Bronchial epithelial cell (primary cell): ENCODE measurements at regions not wholly inside any gene's neighbourhood (a gene's known extent, or its start where the extent isn't known, plus 50 kb on each side); places are given as distances from the start of the nearest gene placed in this dataset.

Experiments used
- DNase-seq: peaks from one replicate; pipeline ENCODE4 v3.0.0-alpha.2; 2010; ENCODE audit warnings: low read depth
- FAIRE-seq: peaks from 2 replicates; lab custom pipeline; 2011; peaks lifted over from hg19 to GRCh38; lab: Jason Lieb, UNC
- H3K27me3 ChIP-seq: 2 replicates; pipeline ENCODE4 v1.5.1; 2011; ENCODE audit warnings: low read length; ENCODE audit not compliant: control insufficient read depth, insufficient read depth
- H3K36me3 ChIP-seq: 2 replicates; pipeline ENCODE4 v1.5.1; 2011; ENCODE audit warnings: low read length; ENCODE audit not compliant: control insufficient read depth, insufficient read depth
- H3K4me3 ChIP-seq: 2 replicates; pipeline ENCODE4 v1.5.1; 2011; ENCODE audit warnings: mild to moderate bottlenecking, low read depth, low read length, control low read depth
- TF ChIP-seq, protein P1 (sequence below): IDR thresholded peaks from 2 replicates; pipeline ENCODE4 v1.5.1; 2011; ENCODE audit warnings: mild to moderate bottlenecking, moderate library complexity, low read length, control low read depth, inconsistent platforms; ENCODE audit not compliant: insufficient read depth, severe bottlenecking

DNA sequence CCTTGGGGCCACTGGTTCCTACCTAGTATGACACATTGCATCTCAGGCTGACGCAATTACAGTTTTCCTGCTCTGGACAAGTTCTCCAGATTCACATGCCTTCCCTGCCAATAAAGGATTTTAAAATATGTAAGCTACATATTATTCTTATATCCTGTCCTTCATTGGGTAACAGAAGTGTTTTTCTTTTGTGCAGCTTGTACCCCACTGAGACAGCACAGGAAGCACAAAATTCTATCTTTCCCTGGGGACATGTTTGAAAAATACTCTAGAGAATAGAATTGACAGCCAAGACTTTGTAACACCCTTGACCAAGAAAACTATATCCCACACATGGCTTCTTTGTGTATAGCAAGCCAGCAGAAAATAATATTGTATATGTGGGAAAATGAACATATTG, 456.8 kb downstream of the MAFB start:
- TF ChIP-seq, protein P1, sequence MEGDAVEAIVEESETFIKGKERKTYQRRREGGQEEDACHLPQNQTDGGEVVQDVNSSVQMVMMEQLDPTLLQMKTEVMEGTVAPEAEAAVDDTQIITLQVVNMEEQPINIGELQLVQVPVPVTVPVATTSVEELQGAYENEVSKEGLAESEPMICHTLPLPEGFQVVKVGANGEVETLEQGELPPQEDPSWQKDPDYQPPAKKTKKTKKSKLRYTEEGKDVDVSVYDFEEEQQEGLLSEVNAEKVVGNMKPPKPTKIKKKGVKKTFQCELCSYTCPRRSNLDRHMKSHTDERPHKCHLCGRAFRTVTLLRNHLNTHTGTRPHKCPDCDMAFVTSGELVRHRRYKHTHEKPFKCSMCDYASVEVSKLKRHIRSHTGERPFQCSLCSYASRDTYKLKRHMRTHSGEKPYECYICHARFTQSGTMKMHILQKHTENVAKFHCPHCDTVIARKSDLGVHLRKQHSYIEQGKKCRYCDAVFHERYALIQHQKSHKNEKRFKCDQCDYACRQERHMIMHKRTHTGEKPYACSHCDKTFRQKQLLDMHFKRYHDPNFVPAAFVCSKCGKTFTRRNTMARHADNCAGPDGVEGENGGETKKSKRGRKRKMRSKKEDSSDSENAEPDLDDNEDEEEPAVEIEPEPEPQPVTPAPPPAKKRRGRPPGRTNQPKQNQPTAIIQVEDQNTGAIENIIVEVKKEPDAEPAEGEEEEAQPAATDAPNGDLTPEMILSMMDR = no peak
- H3K27me3 ChIP-seq = no peaks in the 10 kb centered on the region
- no peak overlapping the region for H3K4me3 ChIP-seq
- DNase-seq (no peak), FAIRE-seq (no peak)
- H3K36me3 ChIP-seq = no peaks in the 10 kb centered on the region

DNA sequence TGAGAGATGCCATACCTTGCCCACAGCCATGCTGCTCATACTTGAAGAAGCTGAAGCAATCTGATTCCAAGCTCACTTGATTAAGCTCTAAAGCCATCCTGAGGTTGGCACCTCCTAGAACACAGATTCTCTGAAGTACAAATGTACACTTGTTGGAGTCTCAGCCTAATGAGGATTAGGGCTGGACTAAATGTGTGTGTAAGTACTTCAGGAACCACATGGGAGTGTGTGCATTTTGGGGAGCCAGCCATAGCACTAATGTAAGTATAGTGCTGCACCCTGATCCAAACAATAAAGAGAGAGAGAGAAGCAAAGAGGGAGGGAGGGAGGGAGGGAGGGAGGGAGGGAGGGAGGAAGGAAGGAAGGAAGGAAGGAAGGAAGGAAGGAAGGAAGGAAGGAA, 458.6 kb downstream of the MAFB start:
- TF ChIP-seq, protein P1 = no peak
- Histone ChIP-seq H3K4me3 (no peak overlapping the region), H3K27me3 (no peaks in the 10 kb centered on the region), H3K36me3 (no peaks in the 10 kb centered on the region)
- no peak for DNase-seq
- no peak for FAIRE-seq

DNA sequence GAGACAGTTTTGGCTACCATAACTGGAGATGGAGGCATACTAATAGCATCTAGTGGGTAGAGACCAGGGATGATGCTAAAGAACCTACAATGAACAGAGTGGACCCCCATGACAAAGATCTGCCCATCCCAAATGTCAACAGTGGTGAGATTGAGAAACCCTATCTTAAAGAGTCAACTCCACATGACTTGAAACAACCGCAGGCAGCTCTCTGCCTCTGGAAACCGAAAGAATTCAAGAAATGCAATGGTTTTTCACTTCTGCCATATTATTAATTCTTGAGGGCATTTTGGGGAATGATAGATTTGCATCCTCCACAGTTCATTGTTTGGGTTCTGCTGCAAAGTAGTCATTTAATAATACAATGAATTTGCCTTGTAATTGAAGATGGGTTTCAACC, 463.4 kb downstream of the MAFB start:
- no peak overlapping the region for H3K4me3 ChIP-seq
- DNase-seq = no peak
- TF ChIP-seq, protein P1 = no peak
- FAIRE-seq = no peak
- H3K36me3 ChIP-seq = no peaks in the 10 kb centered on the region
- no peaks in the 10 kb centered on the region for H3K27me3 ChIP-seq

DNA sequence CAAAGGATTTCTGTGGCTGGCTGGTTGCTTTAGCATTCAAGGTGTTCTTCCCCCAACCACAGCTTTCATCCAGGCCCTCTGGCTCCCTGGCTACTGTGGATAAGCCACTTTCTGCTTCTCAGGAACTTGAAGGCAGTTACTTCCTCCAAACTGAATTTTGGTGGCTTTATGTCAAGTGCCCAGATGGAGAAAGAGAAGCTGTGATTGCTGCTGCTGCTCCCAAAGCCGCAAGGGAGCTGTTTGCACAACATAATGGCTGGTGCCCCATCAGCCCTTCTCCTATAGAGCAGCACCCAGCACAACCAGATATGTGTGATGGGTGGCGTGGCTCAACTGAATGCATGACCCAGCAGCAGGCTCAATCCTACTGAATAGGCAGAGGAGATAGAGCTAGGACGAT, 465.2 kb downstream of the MAFB start:
- no peak for DNase-seq
- H3K27me3 ChIP-seq = no peaks in the 10 kb centered on the region
- TF ChIP-seq, protein P1 = no peak
- no peak for FAIRE-seq
- no peaks in the 10 kb centered on the region for H3K36me3 ChIP-seq
- no peak overlapping the region for H3K4me3 ChIP-seq

DNA sequence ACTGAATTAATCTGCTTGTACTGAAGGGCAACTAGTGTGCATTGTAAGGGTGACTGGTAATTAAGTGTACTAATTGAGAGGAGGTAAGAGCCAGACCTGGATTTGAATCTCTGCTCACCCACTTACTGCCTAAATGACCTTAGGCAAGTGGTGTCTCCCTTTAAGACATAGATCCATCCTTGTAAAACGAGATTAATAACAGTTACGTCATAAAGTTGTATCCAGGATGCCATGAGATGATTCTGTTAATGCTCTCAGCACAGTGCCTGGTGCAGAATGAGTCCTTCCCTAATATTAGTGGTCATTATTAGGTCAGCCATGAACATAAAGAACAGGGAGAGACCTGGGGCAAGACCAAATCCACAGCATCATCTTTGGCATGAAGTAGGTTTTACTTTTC, 470.1 kb downstream of the MAFB start:
- FAIRE-seq = no peak
- H3K36me3 ChIP-seq = no peaks in the 10 kb centered on the region
- no peaks in the 10 kb centered on the region for H3K27me3 ChIP-seq
- DNase-seq = no peak
- TF ChIP-seq, protein P1 = no peak
- H3K4me3 ChIP-seq = no peak overlapping the region

DNA sequence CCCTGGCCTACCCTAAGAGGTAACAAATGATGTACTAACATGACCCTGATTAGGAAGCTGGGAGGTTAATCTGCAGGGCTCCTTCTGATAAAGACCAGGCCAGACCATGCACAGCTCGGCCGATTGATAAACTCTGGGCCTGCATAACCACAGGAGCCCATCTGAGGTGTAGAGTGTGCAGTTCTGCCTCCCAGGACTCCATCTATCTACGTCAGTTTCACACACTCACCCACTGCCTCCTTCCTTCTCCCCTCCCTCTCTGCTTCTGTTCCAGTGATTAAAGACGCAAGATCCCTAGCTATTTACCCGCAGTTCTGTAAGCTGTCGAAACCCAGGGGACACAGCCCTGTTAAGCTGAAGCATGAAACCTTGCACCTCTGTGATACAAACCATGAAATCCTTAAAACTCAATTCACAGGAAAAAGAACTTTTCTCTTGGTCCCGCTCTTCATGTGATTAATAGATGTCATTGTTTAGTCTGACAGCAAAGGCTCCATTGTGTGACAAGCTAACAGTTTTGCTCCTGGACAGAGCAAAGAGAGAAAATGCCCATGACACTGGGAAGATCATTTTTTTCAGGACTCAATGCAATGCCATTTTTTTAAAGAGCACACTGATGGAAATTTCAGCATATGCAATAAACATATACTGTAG, 470.6 kb downstream of the MAFB start:
- no peak overlapping the region for H3K4me3 ChIP-seq
- FAIRE-seq = no peak
- no peaks in the 10 kb centered on the region for H3K27me3 ChIP-seq
- no peak for DNase-seq
- H3K36me3 ChIP-seq = no peaks in the 10 kb centered on the region
- TF ChIP-seq, protein P1 = no peak
